HG03159 (cell line): ENCODE measurements at regions not wholly inside any gene's neighbourhood (a gene's known extent, or its start where the extent isn't known, plus 50 kb on each side); places are given as distances from the start of the nearest gene placed in this dataset.
"Not testable (repeated sequence)": the region's sequence is repeated elsewhere in the genome, so short reads cannot be mapped to it uniquely, and the experiment has no call there.

Experiments used
- ATAC-seq: cut with Tn5 transposase; IDR thresholded peaks from one replicate; pipeline ENCODE4 v1.9.1; 2021; ENCODE audit warnings: mild to moderate bottlenecking, moderate library complexity; ENCODE audit not compliant: unreplicated experiment

GRCh38 chrX:95549552-95549951 is 1135.1 kb upstream of the DIAPH2 start:
- not testable (repeated sequence) for ATAC-seq

GRCh38 chrX:95585321-95585720 is 1099.3 kb upstream of the DIAPH2 start:
- no peak for ATAC-seq

- no peak for ATAC-seq
Measured at GRCh38 chrX:95612350-95612749, 1072.3 kb upstream of the DIAPH2 start.

- no peak for ATAC-seq
Measured at GRCh38 chrX:95622200-95622599, 1062.4 kb upstream of the DIAPH2 start.

GRCh38 chrX:95626748-95627147 is 1057.9 kb upstream of the DIAPH2 start:
- no peak for ATAC-seq

GRCh38 chrX:95628796-95629195 is 1055.8 kb upstream of the DIAPH2 start:
- ATAC-seq: no peak

DNA sequence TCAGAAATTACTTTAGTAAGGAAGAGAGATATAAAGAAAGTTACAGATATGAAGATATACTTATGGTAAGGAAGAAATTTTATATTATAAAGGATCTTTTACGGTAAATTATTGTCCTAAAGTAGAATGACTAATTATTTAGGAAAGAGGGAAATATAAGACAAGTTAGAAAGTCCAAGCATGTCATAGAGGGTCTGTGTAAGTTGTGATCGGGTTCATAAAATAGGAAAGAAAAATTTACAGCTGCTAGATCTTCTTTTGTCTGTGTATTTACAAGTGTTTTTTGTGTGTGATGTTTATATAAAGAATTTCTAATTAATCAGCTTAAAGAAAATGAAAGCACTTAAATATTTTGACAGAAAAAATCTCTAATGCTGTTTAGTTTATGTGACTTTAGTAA is 1054.9 kb upstream of the DIAPH2 start:
- ATAC-seq: no peak

DNA sequence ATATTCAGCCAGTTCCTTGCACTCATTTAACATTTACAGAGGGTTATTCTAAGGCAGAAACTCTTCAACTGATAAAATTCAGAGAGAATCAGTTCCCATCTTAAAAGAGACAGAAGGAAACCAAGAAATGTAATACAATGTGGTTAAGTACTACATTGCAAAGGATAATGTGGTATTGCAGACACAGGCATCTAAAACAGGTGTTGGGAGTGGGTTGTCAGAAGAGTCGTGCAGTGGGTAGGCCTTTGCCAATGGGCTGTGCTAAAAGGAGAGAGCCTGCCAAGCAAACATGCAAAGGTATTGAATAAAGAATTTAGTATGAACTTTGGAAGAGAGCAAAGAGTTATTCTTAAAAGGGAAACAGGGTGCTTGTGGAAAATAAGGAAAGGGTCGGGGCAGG is 1044.4 kb upstream of the DIAPH2 start:
- ATAC-seq: no peak

DNA sequence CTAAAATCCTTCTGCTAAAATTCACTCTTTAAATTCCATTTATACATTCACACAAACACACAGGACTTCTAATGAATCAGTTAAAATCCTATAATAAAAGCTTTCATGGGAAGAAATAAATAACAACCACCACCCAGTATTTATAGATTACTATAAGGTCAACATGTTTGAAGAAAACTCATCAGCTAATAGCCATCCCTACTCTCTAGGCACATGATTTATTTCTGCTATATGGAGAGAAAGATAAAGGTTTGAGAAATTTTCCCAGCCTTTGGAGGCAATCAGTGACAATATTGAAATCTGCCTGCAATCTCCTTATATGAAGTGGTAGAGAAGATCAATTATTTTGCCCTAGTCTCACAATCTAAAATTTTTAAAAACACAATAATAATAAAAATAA is 1038.9 kb upstream of the DIAPH2 start:
- no peak for ATAC-seq

DNA sequence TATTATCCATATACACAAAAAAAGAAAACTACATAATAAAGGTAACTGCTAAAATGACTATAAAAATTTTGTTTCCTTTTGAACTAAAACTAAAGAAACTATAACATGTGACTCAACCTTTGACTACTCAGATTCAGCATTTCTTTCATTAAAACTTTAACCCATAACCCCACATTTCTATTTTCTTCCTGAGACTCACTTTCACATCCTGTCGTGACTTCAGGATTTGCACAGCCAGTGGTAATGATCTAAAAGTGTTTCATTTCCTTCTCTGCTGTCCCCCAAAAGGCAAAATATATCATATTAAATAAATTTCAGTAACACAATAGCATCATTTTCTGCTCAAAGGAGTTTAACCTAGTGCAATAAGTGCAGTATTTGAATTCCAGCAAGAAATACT is 1022.4 kb upstream of the DIAPH2 start:
- peak; percentile 55 for ATAC-seq

- ATAC-seq: no peak
Measured at GRCh38 chrX:95666056-95666455, 1018.6 kb upstream of the DIAPH2 start.

DNA sequence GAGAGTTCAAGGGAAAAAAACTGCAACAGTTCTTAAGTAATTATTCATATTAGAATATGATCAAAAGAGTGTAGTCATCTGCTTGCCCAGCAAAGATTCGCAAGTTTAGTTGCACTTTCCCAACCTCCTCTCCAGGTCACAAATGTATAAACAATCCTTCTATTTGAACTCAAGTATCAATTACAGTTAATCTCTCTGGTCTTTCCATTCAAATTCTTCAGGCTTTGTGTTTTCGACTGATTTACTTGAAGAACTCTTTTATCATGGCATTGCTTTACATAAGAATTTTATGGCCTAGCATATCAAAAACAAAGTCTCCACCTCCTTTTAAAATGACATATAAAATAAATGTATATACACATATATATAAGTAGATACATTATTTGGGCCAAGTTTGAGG is 1009.6 kb upstream of the DIAPH2 start:
- no peak for ATAC-seq

DNA sequence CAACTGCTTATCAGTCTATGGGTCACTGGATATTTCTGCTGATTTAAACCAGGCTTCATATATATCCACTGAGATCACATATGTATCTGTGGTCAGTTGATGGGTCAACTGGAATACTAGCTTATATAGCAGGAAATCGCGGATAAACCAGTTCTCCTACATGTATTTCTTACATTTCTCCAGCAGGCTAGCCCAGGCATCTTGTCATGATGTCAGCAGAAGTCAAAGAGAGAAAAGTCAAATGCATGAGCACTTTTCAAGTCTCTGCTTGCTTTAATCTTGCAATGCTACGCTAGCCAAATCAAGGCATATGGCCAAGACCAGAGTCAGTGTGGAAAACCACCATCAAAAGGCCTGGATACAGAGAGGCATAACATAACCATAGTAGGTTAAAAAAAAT is 1008.8 kb upstream of the DIAPH2 start:
- ATAC-seq: no peak

DNA sequence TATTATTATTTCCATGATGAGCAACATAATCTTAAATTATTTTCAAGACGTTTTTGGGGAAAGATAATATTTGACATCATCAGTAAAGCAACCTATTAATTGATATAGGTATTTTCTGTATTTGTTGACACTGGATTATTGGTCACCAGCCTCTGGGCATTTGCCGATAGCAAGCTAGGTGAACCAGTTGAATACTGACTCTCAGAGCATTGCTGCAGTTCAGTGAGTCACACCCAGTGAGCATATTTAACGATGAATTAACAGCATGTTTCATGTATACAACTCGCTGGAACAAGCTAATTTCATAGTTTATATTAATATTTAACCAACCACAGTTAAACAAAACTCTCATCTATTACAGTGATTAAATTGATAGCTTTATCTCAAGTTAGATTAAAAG is 1006.0 kb upstream of the DIAPH2 start:
- no peak for ATAC-seq

DNA sequence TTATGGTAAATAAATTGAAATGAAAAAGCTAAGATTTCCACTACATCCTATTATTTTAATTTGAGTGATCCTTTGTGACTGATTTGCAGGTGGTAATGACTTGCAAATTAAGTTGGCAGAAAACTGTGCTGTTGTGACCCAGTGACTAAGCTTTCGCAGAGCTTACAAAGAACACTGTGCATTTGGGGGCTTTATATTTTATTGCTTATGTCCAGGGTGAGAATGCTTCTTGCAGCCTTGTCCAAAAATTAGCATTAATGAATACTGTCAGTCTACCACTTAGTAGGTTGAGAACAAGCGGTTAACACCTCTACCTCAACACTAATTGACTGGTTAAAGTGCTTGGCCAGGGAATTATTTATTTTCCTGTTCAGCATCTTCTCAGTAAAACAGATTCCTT is 991.3 kb upstream of the DIAPH2 start:
- no peak for ATAC-seq

DNA sequence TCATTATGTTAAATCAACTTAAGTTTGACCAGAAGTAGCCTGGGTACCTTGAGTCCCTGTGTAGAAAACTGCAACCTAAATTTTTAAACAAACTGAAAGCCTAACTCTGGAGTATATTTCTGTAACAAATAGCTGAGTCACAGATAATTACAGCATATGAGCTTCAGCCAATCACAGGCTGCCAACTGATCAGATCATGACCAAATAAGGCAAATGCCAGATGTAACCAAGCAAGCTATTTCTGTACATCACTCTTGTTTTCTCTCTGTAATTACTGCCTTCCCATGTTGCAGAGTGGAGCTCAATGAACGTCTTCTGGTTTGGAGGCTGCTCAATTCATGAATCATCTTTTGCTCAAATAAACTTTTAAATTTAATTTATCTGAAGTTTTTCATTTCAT is 980.9 kb upstream of the DIAPH2 start:
- ATAC-seq: no peak

GRCh38 chrX:95716841-95717240 is 967.8 kb upstream of the DIAPH2 start:
- ATAC-seq: no peak

DNA sequence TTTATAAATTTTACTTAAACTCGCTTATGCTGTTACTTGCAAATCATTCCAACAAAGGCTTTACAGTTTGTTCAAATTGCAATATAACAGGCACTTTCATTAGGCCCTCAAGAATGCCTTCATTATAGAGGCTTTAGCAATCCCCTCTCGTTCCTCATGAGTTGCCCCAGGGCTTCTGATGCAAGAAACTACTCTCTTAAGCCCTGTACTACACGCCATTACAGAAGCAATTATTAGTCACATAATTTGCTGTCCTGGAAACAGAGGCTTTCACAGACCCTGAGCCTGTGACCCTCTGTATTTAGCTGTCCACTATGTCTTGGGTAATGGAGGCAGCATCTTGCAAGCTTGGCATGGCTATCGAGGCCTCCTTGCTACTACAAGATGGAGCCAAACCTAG is 965.9 kb upstream of the DIAPH2 start:
- ATAC-seq: no peak

DNA sequence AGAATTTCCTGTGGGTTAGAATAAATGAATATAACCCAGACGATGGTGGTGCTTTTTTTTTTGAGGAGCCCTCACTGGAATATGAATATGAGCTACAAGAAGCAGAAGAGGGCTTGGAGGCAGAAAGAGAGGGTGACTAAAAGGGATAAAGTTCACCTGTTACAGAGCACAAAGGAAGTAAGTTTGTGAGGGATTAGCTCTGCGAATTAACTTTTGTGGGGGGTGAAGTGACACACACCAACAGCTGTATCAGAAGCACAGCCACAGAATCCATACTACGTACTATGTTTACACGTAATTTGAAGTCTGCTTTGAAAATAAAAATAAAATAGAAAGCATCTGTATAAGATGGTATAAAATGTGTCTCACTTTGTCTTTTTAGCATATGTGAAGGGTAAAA is 963.6 kb upstream of the DIAPH2 start:
- no peak for ATAC-seq

GRCh38 chrX:95728446-95728845 is 956.2 kb upstream of the DIAPH2 start:
- no peak for ATAC-seq

DNA sequence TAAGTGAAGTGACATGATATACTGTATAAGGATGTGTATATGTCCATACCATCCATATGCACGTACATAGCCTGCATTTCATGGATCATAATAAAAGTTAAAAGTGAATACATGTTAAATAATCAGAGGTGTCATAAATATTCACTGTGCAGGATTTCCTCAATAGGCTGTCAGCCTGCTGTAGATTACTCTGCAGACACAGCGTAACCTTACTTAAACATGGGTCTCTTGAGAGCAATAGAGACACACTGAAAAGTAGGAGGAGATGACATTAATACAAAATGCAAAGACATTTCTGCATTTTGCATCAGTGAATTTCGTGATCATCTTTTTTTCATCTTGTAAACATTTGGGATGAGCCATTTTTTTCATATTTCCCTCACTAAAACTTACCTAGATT is 955.2 kb upstream of the DIAPH2 start:
- ATAC-seq: no peak

DNA sequence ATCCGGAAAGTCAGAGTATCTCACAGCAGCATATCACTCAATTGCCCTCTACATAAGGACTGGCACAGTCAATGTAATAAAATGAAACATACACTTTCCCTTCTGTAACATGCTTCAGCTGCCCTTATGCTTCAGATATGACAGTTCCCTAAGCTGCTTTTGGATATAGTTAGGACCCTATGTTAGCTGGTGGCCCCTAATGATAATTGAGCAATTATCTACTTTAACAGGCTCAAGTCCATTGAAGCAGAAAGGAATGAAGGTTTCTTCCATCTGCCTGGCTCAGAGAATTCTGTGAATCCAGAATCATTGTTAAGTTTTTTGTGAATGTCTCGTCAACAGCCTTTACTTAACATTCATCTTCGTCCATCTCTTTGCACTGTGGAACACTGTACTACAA is 951.2 kb upstream of the DIAPH2 start:
- no peak for ATAC-seq

DNA sequence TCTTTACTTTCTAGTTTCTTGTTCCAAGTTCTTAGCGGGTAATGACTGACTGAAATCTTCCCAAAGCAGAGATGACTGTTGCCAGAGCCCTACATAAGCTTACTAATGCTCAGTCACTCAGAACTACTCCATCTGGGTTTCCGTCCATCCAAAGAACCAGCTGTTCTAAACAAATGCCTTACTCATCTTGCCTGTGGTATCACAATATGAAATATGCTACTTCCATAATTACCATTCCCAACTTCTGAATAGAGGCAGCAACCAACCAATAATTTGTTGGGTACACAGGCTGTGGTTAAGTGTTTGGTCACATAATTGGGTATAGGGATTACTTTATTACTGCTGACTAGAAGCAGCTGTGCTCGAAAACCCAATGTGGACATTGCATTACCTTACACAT is 930.2 kb upstream of the DIAPH2 start:
- no peak for ATAC-seq

DNA sequence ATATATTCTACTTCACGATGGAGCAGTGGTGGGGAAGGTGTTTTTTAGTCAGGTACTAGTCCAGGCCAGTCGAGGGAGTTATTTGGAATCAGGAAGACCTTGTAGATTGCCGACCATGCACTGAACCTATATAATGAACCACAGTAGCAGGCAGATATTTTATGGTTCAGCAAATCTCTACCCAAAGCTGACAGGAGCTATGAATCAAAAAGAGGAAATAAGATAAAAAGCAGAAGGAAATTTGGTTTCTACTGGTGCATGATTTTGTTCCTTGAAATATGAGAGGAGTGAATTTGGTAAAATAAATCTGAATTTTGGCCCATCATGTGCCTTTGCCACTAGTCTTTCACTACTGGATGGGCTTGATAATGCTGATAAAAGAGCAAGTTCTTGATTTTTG is 924.3 kb upstream of the DIAPH2 start:
- ATAC-seq: no peak
